Activated T-helper 17 cell treated with anti-CD3 and anti-CD28 coated beads, Interleukin-2, amount 50 U/mL, for 72 hours (primary cell): ENCODE measurements at regions not wholly inside any gene's neighbourhood (a gene's known extent, or its start where the extent isn't known, plus 50 kb on each side); places are given as distances from the start of the nearest gene placed in this dataset.

ENCODE experiments used
- ATAC-seq: fragments of 150-1000 bp; cut with Tn5 transposase; replicated peaks from 2 replicates; pipeline ENCODE4 v1.10.0; 2021; ENCODE audit warnings: mild to moderate bottlenecking, moderate library complexity
- H3K27ac Mint-ChIP-seq: one replicate; pipeline ENCODE4 v1.8.0; 2022; ENCODE audit warnings: mixed read lengths
- H3K27me3 Mint-ChIP-seq: one replicate; pipeline ENCODE4 v1.8.0; 2022; ENCODE audit warnings: mixed read lengths
- H3K36me3 Mint-ChIP-seq: one replicate; pipeline ENCODE4 v1.8.0; 2022; ENCODE audit warnings: low read depth, mild to moderate bottlenecking, mixed read lengths
- H3K4me1 Mint-ChIP-seq: one replicate; pipeline ENCODE4 v1.8.0; 2022; ENCODE audit warnings: mixed read lengths
- H3K4me3 Mint-ChIP-seq: one replicate; pipeline ENCODE4 v1.8.0; 2022; ENCODE audit warnings: mild to moderate bottlenecking, mixed read lengths
- H3K9me3 Mint-ChIP-seq: one replicate; pipeline ENCODE4 v1.8.0; 2022; ENCODE audit warnings: mixed read lengths

- no peak for ATAC-seq
- Mint-ChIP-seq H3K4me3 (no peak overlapping the region), H3K36me3 (no peaks in the 10 kb centered on the region), H3K27ac (no peak overlapping the region), H3K9me3 (no peaks in the 10 kb centered on the region), H3K4me1 (no peaks in the 10 kb centered on the region), H3K27me3 (no peaks in the 10 kb centered on the region)
Measured at GRCh38 chr13:99135591-99135990, 65.1 kb upstream of the UBAC2 start.

DNA sequence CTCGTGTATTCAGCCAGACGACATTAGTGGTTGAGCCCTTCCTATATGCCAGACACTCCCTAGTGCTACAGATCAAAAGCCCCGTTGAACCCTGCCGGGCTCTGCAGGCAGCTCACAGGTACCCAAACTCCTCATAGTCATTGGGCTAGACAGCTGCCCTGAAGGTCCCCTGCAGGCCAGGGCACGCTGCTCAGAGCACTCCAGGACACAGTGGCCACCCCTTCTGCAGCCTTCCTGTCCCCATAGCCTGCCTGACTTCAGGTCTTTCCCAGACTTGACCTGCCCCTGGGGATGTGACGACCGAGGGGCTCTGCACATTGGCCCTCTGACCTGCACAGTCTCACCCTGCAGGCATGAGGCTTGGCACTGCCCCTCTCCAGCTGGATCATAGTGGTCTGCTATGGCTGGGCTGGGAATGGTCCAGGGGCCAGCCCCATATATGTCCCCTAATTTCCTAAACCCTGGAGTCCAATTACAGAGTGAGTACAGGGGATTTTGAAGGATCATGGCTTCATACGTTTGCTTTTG is 64.2 kb upstream of the UBAC2 start:
- H3K27me3 Mint-ChIP-seq, result no peaks in the 10 kb centered on the region
- H3K27ac Mint-ChIP-seq, result no peak overlapping the region
- no peak for ATAC-seq

GRCh38 chr13:99140831-99141230 is 59.8 kb upstream of the UBAC2 start:
- Mint-ChIP-seq H3K4me3 (no peak overlapping the region), H3K27me3 (peaks cover 5% of the 10 kb centered on the region), H3K36me3 (no peaks in the 10 kb centered on the region), H3K27ac (no peak overlapping the region), H3K4me1 (no peaks in the 10 kb centered on the region), H3K9me3 (no peaks in the 10 kb centered on the region)
- ATAC-seq, result no peak

More for the DNA sequence above, 64.2 kb upstream of the UBAC2 start:
- Mint-ChIP-seq H3K9me3 (no peaks in the 10 kb centered on the region), H3K4me1 (no peaks in the 10 kb centered on the region), H3K4me3 (no peak overlapping the region), H3K36me3 (no peaks in the 10 kb centered on the region)

DNA sequence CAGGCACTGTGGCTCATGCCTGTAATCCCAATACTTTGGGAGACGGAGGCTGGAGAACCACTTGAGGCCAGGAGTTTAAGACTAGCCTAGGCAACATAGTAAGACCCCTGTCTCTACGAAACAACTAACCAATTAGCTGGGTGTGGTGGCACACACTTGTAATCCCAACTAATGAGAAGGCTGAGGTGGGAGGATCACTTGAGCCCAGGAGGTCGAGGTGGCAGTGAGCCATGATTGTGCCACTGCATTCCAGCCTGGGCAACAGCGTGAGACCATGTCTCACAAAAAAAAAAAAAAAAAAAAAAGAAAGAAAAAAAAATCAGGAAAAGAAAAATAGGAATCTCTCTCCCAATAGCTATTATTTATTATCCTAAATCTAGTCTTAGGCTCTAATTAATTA is 56.8 kb upstream of the UBAC2 start:
- Mint-ChIP-seq H3K4me3 (no peak overlapping the region), H3K27me3 (peaks cover 5% of the 10 kb centered on the region), H3K9me3 (no peaks in the 10 kb centered on the region), H3K36me3 (no peaks in the 10 kb centered on the region), H3K4me1 (no peaks in the 10 kb centered on the region), H3K27ac (no peak overlapping the region)
- no peak for ATAC-seq

- Mint-ChIP-seq H3K9me3 (no peaks in the 10 kb centered on the region), H3K27me3 (peaks cover 5% of the 10 kb centered on the region), H3K27ac (no peak overlapping the region), H3K36me3 (no peaks in the 10 kb centered on the region), H3K4me3 (no peak overlapping the region), H3K4me1 (no peaks in the 10 kb centered on the region)
- no peak for ATAC-seq
Measured at GRCh38 chr13:99144306-99144705, 56.3 kb upstream of the UBAC2 start.

- Mint-ChIP-seq H3K27ac (no peak overlapping the region), H3K4me1 (no peaks in the 10 kb centered on the region), H3K27me3 (peaks cover 5% of the 10 kb centered on the region), H3K4me3 (no peak overlapping the region), H3K36me3 (no peaks in the 10 kb centered on the region), H3K9me3 (no peaks in the 10 kb centered on the region)
- ATAC-seq, result no peak
Measured at GRCh38 chr13:99145461-99145860, 55.2 kb upstream of the UBAC2 start.

GRCh38 chr13:99150575-99151361 is 49.9 kb upstream of the UBAC2 start:
- Mint-ChIP-seq H3K36me3 (no peaks in the 10 kb centered on the region), H3K4me3 (no peak overlapping the region), H3K4me1 (peaks cover 6% of the 10 kb centered on the region), H3K9me3 (no peaks in the 10 kb centered on the region), H3K27ac (no peak overlapping the region), H3K27me3 (no peaks in the 10 kb centered on the region)
- peak; percentile 47 for ATAC-seq
